ENCODE measurements at regions not wholly inside any gene's neighbourhood (a gene's known extent, or its start where the extent isn't known, plus 50 kb on each side); places are given as distances from the start of the nearest gene placed in this dataset.
"Not testable (repeated sequence)": the region's sequence is repeated elsewhere in the genome, so short reads cannot be mapped to it uniquely, and the experiment has no call there.

- not testable (repeated sequence) for H3K4me3 ChIP-seq (ENCODE audit: low read depth, low read length); DNase-seq (ENCODE audit: low read depth)
Measured at GRCh38 chr15:30749048-30749447, 123.1 kb downstream of the ARHGAP11B start.

- DNase-seq (ENCODE audit: low read depth); H3K4me3 ChIP-seq (ENCODE audit: low read depth, low read length): not testable (repeated sequence)
Measured at GRCh38 chr15:30755036-30755687, 129.2 kb downstream of the ARHGAP11B start.

- H3K4me3 ChIP-seq (ENCODE audit: low read depth, low read length); DNase-seq (ENCODE audit: low read depth): not testable (repeated sequence)
Measured at GRCh38 chr15:30760633-30761032, 134.7 kb downstream of the ARHGAP11B start.

- H3K4me3 ChIP-seq (ENCODE audit: low read depth, low read length); DNase-seq (ENCODE audit: low read depth): not testable (repeated sequence)
Measured at GRCh38 chr15:30761365-30761764, 135.4 kb downstream of the ARHGAP11B start.

- DNase-seq (ENCODE audit: low read depth); H3K4me3 ChIP-seq (ENCODE audit: low read depth, low read length): not testable (repeated sequence)
Measured at GRCh38 chr15:30769390-30770124, 134.2 kb upstream of the FAN1 start.

GRCh38 chr15:30770759-30771158 lies 133.0 kb upstream of the FAN1 start:
- no peak for DNase-seq (ENCODE audit: low read depth)
- no peak overlapping the region for H3K4me3 ChIP-seq (ENCODE audit: low read depth, low read length)

- DNase-seq (ENCODE audit: low read depth): no peak
Measured at GRCh38 chr15:30783019-30783418, 120.7 kb upstream of the FAN1 start.

GRCh38 chr15:30788595-30788994 lies 115.1 kb upstream of the FAN1 start:
- H3K4me3 ChIP-seq (ENCODE audit: low read depth, low read length): no peak overlapping the region
- DNase-seq (ENCODE audit: low read depth): no peak

More at GRCh38 chr15:30783019-30783418, 120.7 kb upstream of the FAN1 start:
- no peak overlapping the region for H3K4me3 ChIP-seq (ENCODE audit: low read depth, low read length)

GRCh38 chr15:30791239-30792175 lies 112.2 kb upstream of the FAN1 start:
- DNase-seq (ENCODE audit: low read depth): no peak
- H3K4me3 ChIP-seq (ENCODE audit: low read depth, low read length): no peak overlapping the region

- not testable (repeated sequence) for H3K4me3 ChIP-seq (ENCODE audit: low read depth, low read length); DNase-seq (ENCODE audit: low read depth)
Measured at GRCh38 chr15:30792843-30793242, 110.9 kb upstream of the FAN1 start.

GRCh38 chr15:30794388-30794787 lies 109.3 kb upstream of the FAN1 start:
- no peak for DNase-seq (ENCODE audit: low read depth)
- no peak overlapping the region for H3K4me3 ChIP-seq (ENCODE audit: low read depth, low read length)

GRCh38 chr15:30799565-30799964 lies 104.2 kb upstream of the FAN1 start:
- H3K4me3 ChIP-seq (ENCODE audit: low read depth, low read length); DNase-seq (ENCODE audit: low read depth): not testable (repeated sequence)

- H3K4me3 ChIP-seq (ENCODE audit: low read depth, low read length); DNase-seq (ENCODE audit: low read depth): not testable (repeated sequence)
Measured at GRCh38 chr15:30801140-30801895, 102.4 kb upstream of the FAN1 start.

- not testable (repeated sequence) for H3K4me3 ChIP-seq (ENCODE audit: low read depth, low read length); DNase-seq (ENCODE audit: low read depth)
Measured at GRCh38 chr15:30802001-30802400, 101.7 kb upstream of the FAN1 start.

- not testable (repeated sequence) for DNase-seq (ENCODE audit: low read depth)
Measured at GRCh38 chr15:30803703-30804102, 100.0 kb upstream of the FAN1 start.

GRCh38 chr15:30816430-30816829 lies 87.3 kb upstream of the FAN1 start:
- no peak overlapping the region for H3K4me3 ChIP-seq (ENCODE audit: low read depth, low read length)

More at GRCh38 chr15:30803703-30804102, 100.0 kb upstream of the FAN1 start:
- H3K4me3 ChIP-seq (ENCODE audit: low read depth, low read length): not testable (repeated sequence)

GRCh38 chr15:30823068-30823813 lies 80.5 kb upstream of the FAN1 start:
- not testable (repeated sequence) for H3K4me3 ChIP-seq (ENCODE audit: low read depth, low read length); DNase-seq (ENCODE audit: low read depth)

More at GRCh38 chr15:30816430-30816829, 87.3 kb upstream of the FAN1 start:
- DNase-seq (ENCODE audit: low read depth): no peak

- no peak for DNase-seq (ENCODE audit: low read depth)
- H3K4me3 ChIP-seq (ENCODE audit: low read depth, low read length): no peak overlapping the region
Measured at GRCh38 chr15:30824518-30825195, 79.1 kb upstream of the FAN1 start.

Measured in skeletal muscle cell (primary cell).